Neural cell (in vitro differentiated cells): ENCODE measurements at regions not wholly inside any gene's neighbourhood (a gene's known extent, or its start where the extent isn't known, plus 50 kb on each side); places are given as distances from the start of the nearest gene placed in this dataset.
"Not testable (repeated sequence)": the region's sequence is repeated elsewhere in the genome, so short reads cannot be mapped to it uniquely, and the experiment has no call there.

Experiments used
- EZH2 ChIP-seq: fragments of 200-600, 300-800 bp; shearing (Covaris generic), sonication (generic); IDR thresholded peaks from 2 replicates; pipeline ENCODE4 v1.6.1; 2014; ENCODE audit warnings: antibody characterized with exemption, low read length, borderline replicate concordance, mild to moderate bottlenecking; ENCODE audit not compliant: insufficient read depth, poor library complexity, severe bottlenecking
- MXI1 ChIP-seq: fragments of 450-650 bp; conservative IDR thresholded peaks from 2 replicates; pipeline ENCODE4 v1.6.1; 2014; ENCODE audit warnings: antibody characterized with exemption, mild to moderate bottlenecking; ENCODE audit not compliant: poor library complexity, severe bottlenecking
- POLR2AphosphoS5 ChIP-seq: IDR thresholded peaks from 2 replicates; pipeline ENCODE4 v1.6.1; 2012
- RAD21 ChIP-seq: fragments of 450-650 bp; conservative IDR thresholded peaks from 2 replicates; pipeline ENCODE4 v1.6.1; 2014; ENCODE audit warnings: antibody characterized with exemption, mild to moderate bottlenecking, moderate library complexity
- TF ChIP-seq, protein P1 (sequence below): fragments of 450-650 bp; IDR thresholded peaks from 2 replicates; pipeline ENCODE4 v1.5.1; 2014; ENCODE audit warnings: antibody characterized with exemption, mild to moderate bottlenecking, moderate library complexity; ENCODE audit not compliant: poor library complexity, severe bottlenecking
- TF ChIP-seq, protein P2 (sequence below): IDR thresholded peaks from 2 replicates; pipeline ENCODE4 v1.6.1; 2012; ENCODE audit warnings: borderline replicate concordance

DNA sequence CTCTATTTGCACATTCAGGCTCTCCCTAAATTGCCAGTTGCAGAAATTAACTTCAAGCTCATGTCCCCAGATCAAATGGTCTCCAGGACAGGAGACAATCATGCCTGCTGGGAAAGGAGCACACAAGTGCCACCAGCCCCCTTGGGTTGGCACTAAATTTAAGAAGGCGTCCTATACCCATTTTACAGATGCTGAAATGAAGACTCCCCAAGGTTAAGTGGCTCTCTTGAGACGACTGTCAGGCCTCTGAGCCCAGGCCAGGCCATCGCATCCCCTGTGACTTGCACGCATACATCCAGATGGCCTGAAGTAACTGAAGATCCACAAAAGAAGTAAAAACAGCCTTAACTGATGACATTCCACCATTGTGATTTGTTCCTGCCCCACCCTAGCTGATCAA, 232.5 kb upstream of the FOXF1 start:
- TF ChIP-seq, protein P1, sequence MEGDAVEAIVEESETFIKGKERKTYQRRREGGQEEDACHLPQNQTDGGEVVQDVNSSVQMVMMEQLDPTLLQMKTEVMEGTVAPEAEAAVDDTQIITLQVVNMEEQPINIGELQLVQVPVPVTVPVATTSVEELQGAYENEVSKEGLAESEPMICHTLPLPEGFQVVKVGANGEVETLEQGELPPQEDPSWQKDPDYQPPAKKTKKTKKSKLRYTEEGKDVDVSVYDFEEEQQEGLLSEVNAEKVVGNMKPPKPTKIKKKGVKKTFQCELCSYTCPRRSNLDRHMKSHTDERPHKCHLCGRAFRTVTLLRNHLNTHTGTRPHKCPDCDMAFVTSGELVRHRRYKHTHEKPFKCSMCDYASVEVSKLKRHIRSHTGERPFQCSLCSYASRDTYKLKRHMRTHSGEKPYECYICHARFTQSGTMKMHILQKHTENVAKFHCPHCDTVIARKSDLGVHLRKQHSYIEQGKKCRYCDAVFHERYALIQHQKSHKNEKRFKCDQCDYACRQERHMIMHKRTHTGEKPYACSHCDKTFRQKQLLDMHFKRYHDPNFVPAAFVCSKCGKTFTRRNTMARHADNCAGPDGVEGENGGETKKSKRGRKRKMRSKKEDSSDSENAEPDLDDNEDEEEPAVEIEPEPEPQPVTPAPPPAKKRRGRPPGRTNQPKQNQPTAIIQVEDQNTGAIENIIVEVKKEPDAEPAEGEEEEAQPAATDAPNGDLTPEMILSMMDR, result not testable (repeated sequence)
- TF ChIP-seq, protein P2, sequence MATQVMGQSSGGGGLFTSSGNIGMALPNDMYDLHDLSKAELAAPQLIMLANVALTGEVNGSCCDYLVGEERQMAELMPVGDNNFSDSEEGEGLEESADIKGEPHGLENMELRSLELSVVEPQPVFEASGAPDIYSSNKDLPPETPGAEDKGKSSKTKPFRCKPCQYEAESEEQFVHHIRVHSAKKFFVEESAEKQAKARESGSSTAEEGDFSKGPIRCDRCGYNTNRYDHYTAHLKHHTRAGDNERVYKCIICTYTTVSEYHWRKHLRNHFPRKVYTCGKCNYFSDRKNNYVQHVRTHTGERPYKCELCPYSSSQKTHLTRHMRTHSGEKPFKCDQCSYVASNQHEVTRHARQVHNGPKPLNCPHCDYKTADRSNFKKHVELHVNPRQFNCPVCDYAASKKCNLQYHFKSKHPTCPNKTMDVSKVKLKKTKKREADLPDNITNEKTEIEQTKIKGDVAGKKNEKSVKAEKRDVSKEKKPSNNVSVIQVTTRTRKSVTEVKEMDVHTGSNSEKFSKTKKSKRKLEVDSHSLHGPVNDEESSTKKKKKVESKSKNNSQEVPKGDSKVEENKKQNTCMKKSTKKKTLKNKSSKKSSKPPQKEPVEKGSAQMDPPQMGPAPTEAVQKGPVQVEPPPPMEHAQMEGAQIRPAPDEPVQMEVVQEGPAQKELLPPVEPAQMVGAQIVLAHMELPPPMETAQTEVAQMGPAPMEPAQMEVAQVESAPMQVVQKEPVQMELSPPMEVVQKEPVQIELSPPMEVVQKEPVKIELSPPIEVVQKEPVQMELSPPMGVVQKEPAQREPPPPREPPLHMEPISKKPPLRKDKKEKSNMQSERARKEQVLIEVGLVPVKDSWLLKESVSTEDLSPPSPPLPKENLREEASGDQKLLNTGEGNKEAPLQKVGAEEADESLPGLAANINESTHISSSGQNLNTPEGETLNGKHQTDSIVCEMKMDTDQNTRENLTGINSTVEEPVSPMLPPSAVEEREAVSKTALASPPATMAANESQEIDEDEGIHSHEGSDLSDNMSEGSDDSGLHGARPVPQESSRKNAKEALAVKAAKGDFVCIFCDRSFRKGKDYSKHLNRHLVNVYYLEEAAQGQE, result not testable (repeated sequence)
- TF ChIP-seq EZH2, POLR2AphosphoS5, RAD21, MXI1: not testable (repeated sequence)
